ENCODE measurements at regions not wholly inside any gene's neighbourhood (a gene's known extent, or its start where the extent isn't known, plus 50 kb on each side); places are given as distances from the start of the nearest gene placed in this dataset.
"Not testable (repeated sequence)": the region's sequence is repeated elsewhere in the genome, so short reads cannot be mapped to it uniquely, and the experiment has no call there.

- Histone ChIP-seq H3K36me3 (no peaks in the 10 kb centered on the region), H3K4me3 (peak overlapping the region; percentile 50), H3K9me3 (no peaks in the 10 kb centered on the region), H3K27ac (no peak overlapping the region), H3K4me1 (peaks cover 15% of the 10 kb centered on the region), H3K27me3 (no peaks in the 10 kb centered on the region)
- no CpG with 5 or more reads among the region's 42 CpGs for WGBS
- TF ChIP-seq POLR2AphosphoS5 (IDR thresholded peaks at IDR 0.05) (no peak), CTCF (IDR thresholded peaks at IDR 0.05) (no peak), POLR2A (IDR thresholded peaks at IDR 0.05) (no peak), EP300 (IDR thresholded peaks at IDR 0.05) (no peak)
- no peak for DNase-seq (ENCODE audit: low spot score in 2 of 2)
Measured at GRCh38 chr2:131801210-131801744, 273.6 kb downstream of the CCDC74A start.

GRCh38 chr2:131801745-131802350, 274.2 kb downstream of the CCDC74A start:
- Histone ChIP-seq H3K4me1 (peaks cover 15% of the 10 kb centered on the region), H3K4me3 (peak overlapping the region; percentile 50)
- under 1% methylated on average over 17 of the region's 41 CpGs for WGBS
- H3K36me3 ChIP-seq, H3K27ac ChIP-seq, H3K27me3 ChIP-seq, H3K9me3 ChIP-seq: not testable (repeated sequence)
- TF ChIP-seq CTCF (IDR thresholded peaks at IDR 0.05), result peak; percentile 27 to 92
- DNase-seq (ENCODE audit: low spot score in 2 of 2), result peak; percentile 65 to 75

GRCh38 chr2:131802351-131802836, 274.7 kb downstream of the CCDC74A start:
- 6% methylated on average over 19 of the region's 34 CpGs for WGBS
- DNase-seq (ENCODE audit: low spot score in 2 of 2), result peak in 1 of 2 donors; percentile 57
- H3K27me3 ChIP-seq, H3K36me3 ChIP-seq, H3K27ac ChIP-seq, H3K9me3 ChIP-seq: not testable (repeated sequence)
- Histone ChIP-seq H3K4me3 (peak overlapping the region; percentile 50), H3K4me1 (peaks cover 15% of the 10 kb centered on the region)

GRCh38 chr2:131803237-131803636, 275.5 kb downstream of the CCDC74A start:
- 84% methylated on average over 5 of the region's 5 CpGs for WGBS
- H3K27ac ChIP-seq, H3K36me3 ChIP-seq, H3K9me3 ChIP-seq, H3K27me3 ChIP-seq, H3K4me3 ChIP-seq: not testable (repeated sequence)
- H3K4me1 ChIP-seq, result peaks cover 15% of the 10 kb centered on the region
- DNase-seq (ENCODE audit: low spot score in 2 of 2), result peak in 1 of 2 donors; percentile 16

GRCh38 chr2:131812605-131813004, 284.9 kb downstream of the CCDC74A start:
- not testable (repeated sequence) for DNase-seq (ENCODE audit: low spot score in 2 of 2); H3K27me3 ChIP-seq; H3K4me1 ChIP-seq; H3K36me3 ChIP-seq; H3K27ac ChIP-seq; H3K9me3 ChIP-seq; H3K4me3 ChIP-seq
- WGBS, result 73% methylated on average over 2 of the region's 2 CpGs

- not testable (repeated sequence) for H3K9me3 ChIP-seq, H3K36me3 ChIP-seq, H3K27ac ChIP-seq, H3K4me1 ChIP-seq, H3K27me3 ChIP-seq, H3K4me3 ChIP-seq
- DNase-seq (ENCODE audit: low spot score in 2 of 2), result peak in 1 of 2 donors; percentile 43
- WGBS, result 97% methylated on average over 21 of the region's 21 CpGs
Measured at GRCh38 chr2:131813378-131813777, 285.7 kb downstream of the CCDC74A start.

- not testable (repeated sequence) for H3K4me3 ChIP-seq; DNase-seq (ENCODE audit: low spot score in 2 of 2); H3K27ac ChIP-seq; H3K27me3 ChIP-seq; H3K4me1 ChIP-seq; H3K36me3 ChIP-seq; H3K9me3 ChIP-seq
- WGBS, result 60% methylated on average over 2 of the region's 4 CpGs
Measured at GRCh38 chr2:131818267-131818973, 290.7 kb downstream of the CCDC74A start.

GRCh38 chr2:131822237-131822721, 294.6 kb downstream of the CCDC74A start:
- WGBS, result 100% methylated on average over 1 of the region's 3 CpGs
- not testable (repeated sequence) for H3K9me3 ChIP-seq; H3K27me3 ChIP-seq; H3K4me1 ChIP-seq; H3K27ac ChIP-seq; H3K4me3 ChIP-seq; H3K36me3 ChIP-seq; DNase-seq (ENCODE audit: low spot score in 2 of 2)

GRCh38 chr2:131823058-131823457, 295.4 kb downstream of the CCDC74A start:
- H3K27me3 ChIP-seq; H3K9me3 ChIP-seq; H3K4me1 ChIP-seq; H3K4me3 ChIP-seq; H3K36me3 ChIP-seq; DNase-seq (ENCODE audit: low spot score in 2 of 2); H3K27ac ChIP-seq: not testable (repeated sequence)
- whole genome bisulfite sequencing, result 84% methylated on average over 2 of the region's 2 CpGs

GRCh38 chr2:131824986-131825385, 297.3 kb downstream of the CCDC74A start:
- not testable (repeated sequence) for H3K27ac ChIP-seq; H3K4me1 ChIP-seq; H3K4me3 ChIP-seq; DNase-seq (ENCODE audit: low spot score in 2 of 2); H3K36me3 ChIP-seq; H3K9me3 ChIP-seq; H3K27me3 ChIP-seq
- WGBS, result 66% methylated on average over 2 of the region's 2 CpGs
